ENCODE measurements at regions not wholly inside any gene's neighbourhood (a gene's known extent, or its start where the extent isn't known, plus 50 kb on each side); places are given as distances from the start of the nearest gene placed in this dataset.

- no peak for TF ChIP-seq CTCF (conservative IDR thresholded peaks at IDR 0.05; ENCODE audit: low read depth, low read length)
- no peak for TF ChIP-seq EZH2phosphoT487 (IDR thresholded peaks at IDR 0.05; ENCODE audit: borderline replicate concordance, low read length)
These were observed 852.3 kb upstream of the CRIM1 start for GRCh38 chr2:35503311-35503710.
